ENCODE measurements at regions not wholly inside any gene's neighbourhood (a gene's known extent, or its start where the extent isn't known, plus 50 kb on each side); places are given as distances from the start of the nearest gene placed in this dataset.
"Not testable (repeated sequence)": the region's sequence is repeated elsewhere in the genome, so short reads cannot be mapped to it uniquely, and the experiment has no call there.

GRCh38 chr4:108430921-108431320, 189.5 kb upstream of the RPL34 start:
- in situ Hi-C loops (cut with HindIII; ENCODE audit: low pct_unique_long_range_greater_than_20kb, low sequenced_read_pairs): no loop called here
- DNase-seq (ENCODE audit: low read depth, low spot score): no peak

GRCh38 chr4:108429662-108430061, 190.7 kb upstream of the RPL34 start:
- no peak for DNase-seq (ENCODE audit: low read depth, low spot score)
- in situ Hi-C loops (cut with HindIII; ENCODE audit: low pct_unique_long_range_greater_than_20kb, low sequenced_read_pairs): no loop called here

GRCh38 chr4:108428923-108429322, 191.5 kb upstream of the RPL34 start:
- in situ Hi-C loops (cut with HindIII; ENCODE audit: low pct_unique_long_range_greater_than_20kb, low sequenced_read_pairs): no loop called here
- DNase-seq (ENCODE audit: low read depth, low spot score): no peak

GRCh38 chr4:108427946-108428485, 192.4 kb upstream of the RPL34 start:
- no peak for DNase-seq (ENCODE audit: low read depth, low spot score)
- in situ Hi-C loops (cut with HindIII; ENCODE audit: low pct_unique_long_range_greater_than_20kb, low sequenced_read_pairs): no loop called here

- in situ Hi-C loops (cut with HindIII; ENCODE audit: low pct_unique_long_range_greater_than_20kb, low sequenced_read_pairs): no loop called here
- DNase-seq (ENCODE audit: low read depth, low spot score): no peak
Measured at GRCh38 chr4:108426493-108426892, 193.9 kb upstream of the RPL34 start.

GRCh38 chr4:108425988-108426387, 194.4 kb upstream of the RPL34 start:
- in situ Hi-C loops (cut with HindIII; ENCODE audit: low pct_unique_long_range_greater_than_20kb, low sequenced_read_pairs): no loop called here
- DNase-seq (ENCODE audit: low read depth, low spot score): no peak

DNA sequence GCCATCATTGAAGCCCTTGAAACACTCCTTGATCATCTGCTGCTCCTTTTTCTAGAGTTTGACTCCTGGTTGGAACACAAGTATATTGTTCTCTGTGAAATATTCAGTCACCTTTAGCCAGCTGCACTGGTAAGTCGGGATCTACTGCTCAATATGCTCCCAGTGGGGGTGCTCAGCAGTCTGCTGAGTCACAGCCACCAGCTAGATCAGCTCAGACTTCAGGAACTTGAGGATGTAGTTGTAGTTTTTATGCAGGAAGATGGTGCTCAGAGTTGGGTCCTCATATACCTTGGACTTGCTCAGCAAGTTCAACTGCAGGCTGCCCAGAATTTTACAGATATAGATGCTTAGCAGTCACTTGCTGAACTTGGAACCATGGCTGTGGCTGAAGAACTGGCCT, 202.5 kb upstream of the RPL34 start:
- in situ Hi-C loops (cut with HindIII; ENCODE audit: low pct_unique_long_range_greater_than_20kb, low sequenced_read_pairs): no loop called here
- no peak for DNase-seq (ENCODE audit: low read depth, low spot score)

DNA sequence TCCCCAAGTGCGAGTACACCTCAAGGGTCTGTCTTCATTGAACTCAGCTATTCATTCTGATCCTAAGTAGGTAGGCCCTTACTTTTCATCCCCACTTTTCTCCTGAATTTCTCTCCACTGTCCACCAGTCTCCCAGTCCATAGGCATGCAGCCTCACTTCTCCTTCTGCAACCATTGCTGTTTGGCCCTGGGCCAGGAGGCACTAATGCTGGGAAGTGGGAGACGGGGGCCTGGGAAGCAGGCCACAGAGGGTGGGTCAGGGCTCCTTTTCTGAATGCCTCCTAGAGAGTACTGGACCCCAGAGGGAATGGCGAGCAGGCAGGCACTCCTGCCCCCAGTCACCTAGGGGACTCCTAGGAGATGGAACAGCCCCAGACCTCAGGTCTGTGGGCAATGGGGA, 203.5 kb upstream of the RPL34 start:
- in situ Hi-C loops (cut with HindIII; ENCODE audit: low pct_unique_long_range_greater_than_20kb, low sequenced_read_pairs): no loop called here

DNA sequence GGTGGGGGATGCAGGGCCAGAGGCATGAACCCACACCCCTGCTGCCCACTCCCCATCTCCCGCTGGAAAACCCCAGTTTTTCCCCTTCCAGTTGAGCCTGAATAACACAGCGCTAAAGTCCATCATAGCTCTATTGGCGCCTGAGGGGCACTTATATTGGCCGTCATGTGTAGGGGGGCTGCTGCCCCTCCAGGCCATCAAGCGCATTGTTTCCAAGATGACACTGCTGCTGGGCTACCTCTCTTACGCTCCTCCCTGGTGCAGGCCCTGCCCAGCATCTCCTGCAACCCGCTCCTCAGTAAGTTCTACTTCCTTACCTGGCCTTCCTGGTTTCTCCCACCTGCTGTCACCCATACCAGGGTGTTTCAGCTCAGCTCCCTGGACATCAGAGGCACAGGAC, 205.0 kb upstream of the RPL34 start:
- in situ Hi-C loops (cut with HindIII; ENCODE audit: low pct_unique_long_range_greater_than_20kb, low sequenced_read_pairs): no loop called here
- no peak for DNase-seq (ENCODE audit: low read depth, low spot score)

More for the DNA sequence above, 203.5 kb upstream of the RPL34 start:
- no peak for DNase-seq (ENCODE audit: low read depth, low spot score)

- DNase-seq (ENCODE audit: low read depth, low spot score): no peak
- in situ Hi-C loops (cut with HindIII; ENCODE audit: low pct_unique_long_range_greater_than_20kb, low sequenced_read_pairs): no loop called here
Measured at GRCh38 chr4:108411836-108412235, 208.5 kb upstream of the RPL34 start.

DNA sequence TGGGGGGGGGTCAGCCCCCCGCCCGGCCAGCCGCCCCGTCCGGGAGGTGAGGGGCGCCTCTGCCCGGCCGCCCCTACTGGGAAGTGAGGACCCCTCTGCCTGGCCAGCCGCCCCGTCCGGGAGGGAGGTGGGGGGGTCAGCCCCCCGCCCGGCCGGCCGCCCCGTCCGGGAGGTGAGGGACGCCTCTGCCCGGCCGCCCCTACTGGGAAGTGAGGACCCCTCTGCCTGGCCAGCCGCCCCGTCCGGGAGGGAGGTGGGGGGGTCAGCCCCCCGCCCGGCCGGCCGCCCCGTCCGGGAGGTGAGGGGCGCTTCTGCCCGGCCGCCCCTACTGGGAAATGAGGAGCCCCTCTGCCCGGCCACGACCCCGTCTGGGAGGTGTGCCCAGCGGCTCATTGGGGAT, 210.7 kb upstream of the RPL34 start:
- DNase-seq (ENCODE audit: low read depth, low spot score); in situ Hi-C loops (cut with HindIII; ENCODE audit: low pct_unique_long_range_greater_than_20kb, low sequenced_read_pairs): not testable (repeated sequence)

- in situ Hi-C loops (cut with HindIII; ENCODE audit: low pct_unique_long_range_greater_than_20kb, low sequenced_read_pairs): no loop called here
- DNase-seq (ENCODE audit: low read depth, low spot score): no peak
Measured at GRCh38 chr4:108405586-108405985, 214.8 kb upstream of the RPL34 start.

DNA sequence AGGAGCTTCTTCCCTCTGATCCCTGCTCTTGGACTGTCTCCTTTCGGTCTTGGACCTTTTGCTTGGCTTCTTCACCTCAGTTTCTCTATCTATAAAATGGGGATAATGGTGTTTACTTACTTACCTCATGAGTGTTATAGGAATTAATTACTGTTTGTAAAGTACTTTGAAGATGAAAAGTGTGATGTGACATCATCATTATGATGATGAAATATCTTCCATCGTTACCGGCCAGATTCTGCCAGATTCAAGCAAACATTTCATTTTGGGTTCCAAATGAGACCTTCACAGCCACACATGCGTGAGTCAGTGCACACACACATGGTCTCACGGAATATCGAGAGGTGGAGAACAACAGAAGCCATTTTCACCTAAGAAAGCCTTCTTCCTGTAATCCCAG, 220.1 kb upstream of the RPL34 start:
- DNase-seq (ENCODE audit: low read depth, low spot score): no peak
- in situ Hi-C loops (cut with HindIII; ENCODE audit: low pct_unique_long_range_greater_than_20kb, low sequenced_read_pairs): no loop called here

GRCh38 chr4:108399610-108400265, 220.6 kb upstream of the RPL34 start:
- peak; percentile 99 for DNase-seq (ENCODE audit: low read depth, low spot score)
- in situ Hi-C loops (cut with HindIII; ENCODE audit: low pct_unique_long_range_greater_than_20kb, low sequenced_read_pairs): no loop called here

- no peak for DNase-seq (ENCODE audit: low read depth, low spot score)
- in situ Hi-C loops (cut with HindIII; ENCODE audit: low pct_unique_long_range_greater_than_20kb, low sequenced_read_pairs): no loop called here
Measured at GRCh38 chr4:108398836-108399235, 221.5 kb upstream of the RPL34 start.

GRCh38 chr4:108398316-108398715, 222.1 kb upstream of the RPL34 start:
- in situ Hi-C loops (cut with HindIII; ENCODE audit: low pct_unique_long_range_greater_than_20kb, low sequenced_read_pairs): no loop called here
- DNase-seq (ENCODE audit: low read depth, low spot score): no peak

DNA sequence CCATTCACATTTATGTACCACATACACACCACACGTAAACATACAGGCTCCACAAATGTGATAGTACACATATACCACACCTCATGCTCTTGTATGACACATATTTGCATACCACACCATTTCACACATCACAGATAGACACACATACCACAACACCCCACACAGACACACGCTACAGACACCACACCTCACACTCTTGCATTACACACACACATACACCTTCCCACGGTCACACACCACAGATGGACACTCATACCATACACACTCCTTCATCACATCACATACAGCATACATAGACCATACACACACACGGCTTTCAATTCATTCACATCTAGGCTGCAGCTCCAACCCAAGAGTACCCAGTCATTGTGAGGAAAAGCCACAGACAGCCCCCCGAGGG, 222.5 kb upstream of the RPL34 start:
- in situ Hi-C loops (cut with HindIII; ENCODE audit: low pct_unique_long_range_greater_than_20kb, low sequenced_read_pairs): no loop called here
- DNase-seq (ENCODE audit: low read depth, low spot score): no peak

DNA sequence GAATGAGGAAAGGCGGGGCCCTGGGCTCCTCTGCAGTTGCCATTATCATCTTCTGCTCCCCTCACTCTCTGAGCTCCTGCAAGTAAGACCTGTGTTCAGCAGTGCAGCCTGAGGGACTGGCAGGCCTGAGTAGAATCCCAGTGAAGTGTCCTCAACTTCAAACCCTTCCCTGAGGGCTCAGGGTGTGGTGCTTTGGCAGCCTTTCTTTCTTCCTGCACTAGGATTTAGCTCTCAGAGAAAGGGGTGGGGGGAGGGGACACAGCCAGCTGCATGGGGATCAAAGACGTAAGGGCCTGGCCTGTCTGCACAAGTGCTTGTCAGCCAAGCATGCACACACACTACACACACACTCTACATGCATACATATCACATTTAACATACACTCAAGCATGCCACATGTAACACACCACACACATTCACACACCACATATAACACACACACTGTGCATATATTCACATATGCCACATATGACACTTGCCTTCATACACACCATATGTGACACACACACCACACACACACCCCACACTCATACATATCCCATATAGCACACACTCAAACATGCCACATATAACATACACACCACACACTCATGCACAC, 223.4 kb upstream of the RPL34 start:
- in situ Hi-C loops (cut with HindIII; ENCODE audit: low pct_unique_long_range_greater_than_20kb, low sequenced_read_pairs): no loop called here
- peak; percentile 49 for DNase-seq (ENCODE audit: low read depth, low spot score)

DNA sequence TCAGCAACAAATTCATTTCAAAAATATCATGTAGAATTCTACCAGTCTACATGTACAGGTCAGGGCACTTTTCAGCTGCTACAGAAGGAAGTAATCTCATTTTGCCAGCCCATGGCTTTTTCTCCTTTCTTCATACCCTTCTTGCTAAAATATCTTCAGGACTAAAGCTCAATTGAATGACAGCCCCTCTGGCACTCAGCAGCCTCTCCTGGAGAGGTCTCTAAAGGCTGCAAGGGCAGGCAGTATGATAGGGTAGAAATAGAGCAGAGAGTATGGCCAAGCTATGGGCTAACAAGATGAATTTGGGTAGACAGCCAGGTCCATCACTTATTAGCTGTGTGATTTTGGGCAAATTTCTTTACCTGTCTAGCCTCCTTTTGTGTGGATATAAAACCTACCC, 224.6 kb upstream of the RPL34 start:
- no peak for DNase-seq (ENCODE audit: low read depth, low spot score)
- in situ Hi-C loops (cut with HindIII; ENCODE audit: low pct_unique_long_range_greater_than_20kb, low sequenced_read_pairs): no loop called here
